Fibroblast of lung (primary cell): ENCODE measurements at regions not wholly inside any gene's neighbourhood (a gene's known extent, or its start where the extent isn't known, plus 50 kb on each side); places are given as distances from the start of the nearest gene placed in this dataset.

Experiments used
- DNase-seq, 2 donors: peaks; one replicate each; pipeline versions ENCODE4 v3.0.0 to v3.0.0-alpha.2; 2010; ENCODE audit warnings: low read depth in 2 of 2
- H2AFZ ChIP-seq: 2 replicates; pipeline ENCODE4 v1.5.1; 2012; ENCODE audit warnings: low read length, control low read depth, inconsistent platforms
- H3K27ac ChIP-seq: 2 replicates; pipeline ENCODE4 v1.5.1; 2011; ENCODE audit warnings: low read length, control low read depth; ENCODE audit not compliant: insufficient read depth
- H3K27me3 ChIP-seq: 2 replicates; pipeline ENCODE4 v1.5.1; 2011; ENCODE audit warnings: mild to moderate bottlenecking, low read length; ENCODE audit not compliant: control insufficient read depth, insufficient read depth
- H3K36me3 ChIP-seq: 2 replicates; pipeline ENCODE4 v1.5.1; 2011; ENCODE audit warnings: low read length; ENCODE audit not compliant: control insufficient read depth, insufficient read depth
- H3K4me1 ChIP-seq: 2 replicates; pipeline ENCODE4 v1.5.1; 2011; ENCODE audit warnings: low read length; ENCODE audit not compliant: control insufficient read depth, insufficient read depth; ENCODE audit errors: extremely low read depth
- H3K4me2 ChIP-seq: 2 replicates; pipeline ENCODE4 v1.5.1; 2011; ENCODE audit warnings: low read length, control low read depth; ENCODE audit not compliant: insufficient read depth; ENCODE audit errors: extremely low read depth
- H3K4me3 ChIP-seq, 4 experiments: fragments of 200-600 bp in 1 of 4; sonication (generic) in 1 of 4; replicated peaks in 1 of 4; 2 replicates each; pipeline ENCODE4 v1.5.1; 2011 to 2016; ENCODE audit warnings: low read length in 4 of 4, low read depth in 3 of 4, mild to moderate bottlenecking in 3 of 4, control low read depth in 2 of 4, inconsistent platforms in 1 of 4, mixed read lengths in 1 of 4; ENCODE audit not compliant: insufficient read depth in 1 of 4; ENCODE audit errors: control extremely low read depth in 1 of 4
- H3K79me2 ChIP-seq: 2 replicates; pipeline ENCODE4 v1.5.1; 2012; ENCODE audit warnings: mild to moderate bottlenecking, low read length, inconsistent platforms; ENCODE audit not compliant: control insufficient read depth, insufficient read depth
- H3K9ac ChIP-seq: 2 replicates; pipeline ENCODE4 v1.5.1; 2011; ENCODE audit warnings: mild to moderate bottlenecking, low read length, control low read depth; ENCODE audit not compliant: insufficient read depth
- H3K9me3 ChIP-seq: 2 replicates; pipeline ENCODE4 v1.5.1; 2012; ENCODE audit warnings: low read depth, low read length; ENCODE audit not compliant: control insufficient read depth, insufficient read depth
- H4K20me1 ChIP-seq: 2 replicates; pipeline ENCODE4 v1.5.1; 2011; ENCODE audit warnings: low read length; ENCODE audit not compliant: control insufficient read depth, insufficient read depth; ENCODE audit errors: extremely low read depth
- CTCF ChIP-seq, 2 donors: IDR thresholded peaks in 1 of 2; conservative IDR thresholded peaks in 1 of 2; 1 replicate in 1 of 2; 2 replicates in 1 of 2; pipeline ENCODE4 v1.5.1; 2011 to 2012; ENCODE audit warnings: low read length in 2 of 2, control low read depth in 1 of 2, inconsistent platforms in 1 of 2, low read depth in 1 of 2, mild to moderate bottlenecking in 1 of 2
- EZH2 ChIP-seq: IDR thresholded peaks from 2 replicates; pipeline ENCODE4 v1.5.1; 2012; ENCODE audit warnings: low read length, control low read depth, mild to moderate bottlenecking; ENCODE audit errors: missing control alignments

GRCh38 chr10:64054392-64054791 is 533.2 kb downstream of the REEP3 start:
- no peak overlapping the region for H2AFZ ChIP-seq
- no peaks in the 10 kb centered on the region for H4K20me1 ChIP-seq
- no peaks in the 10 kb centered on the region for H3K9me3 ChIP-seq
- DNase-seq = no peak
- no peak overlapping the region for H3K4me3 ChIP-seq
- H3K27ac ChIP-seq = no peak overlapping the region
- TF ChIP-seq CTCF (conservative IDR thresholded peaks at IDR 0.05 in 1 of 2, IDR thresholded peaks at IDR 0.05 in 1 of 2; ENCODE audit: low read depth in 1 of 2, low read length in 2 of 2) = no peak
- no peak for TF ChIP-seq EZH2
- H3K4me2 ChIP-seq = no peak overlapping the region
- no peaks in the 10 kb centered on the region for H3K4me1 ChIP-seq
- H3K79me2 ChIP-seq = no peaks in the 10 kb centered on the region
- H3K9ac ChIP-seq = no peak overlapping the region
- H3K27me3 ChIP-seq = no peaks in the 10 kb centered on the region
- no peaks in the 10 kb centered on the region for H3K36me3 ChIP-seq

- H3K9me3 ChIP-seq = no peaks in the 10 kb centered on the region
- DNase-seq = no peak
- TF ChIP-seq CTCF (conservative IDR thresholded peaks at IDR 0.05 in 1 of 2, IDR thresholded peaks at IDR 0.05 in 1 of 2; ENCODE audit: low read depth in 1 of 2, low read length in 2 of 2) (no peak), EZH2 (no peak)
Measured at GRCh38 chr10:64059884-64060283, 538.7 kb downstream of the REEP3 start.

GRCh38 chr10:64060389-64060788 is 539.2 kb downstream of the REEP3 start:
- Histone ChIP-seq H2AFZ (no peak overlapping the region), H3K36me3 (no peaks in the 10 kb centered on the region), H4K20me1 (peaks cover 2% of the 10 kb centered on the region), H3K9ac (no peak overlapping the region), H3K4me2 (no peak overlapping the region), H3K27ac (no peak overlapping the region), H3K79me2 (no peaks in the 10 kb centered on the region), H3K4me1 (no peaks in the 10 kb centered on the region), H3K9me3 (no peaks in the 10 kb centered on the region), H3K4me3 (no peak overlapping the region), H3K27me3 (no peaks in the 10 kb centered on the region)
- TF ChIP-seq EZH2 = no peak
- no peak for TF ChIP-seq CTCF (conservative IDR thresholded peaks at IDR 0.05 in 1 of 2, IDR thresholded peaks at IDR 0.05 in 1 of 2; ENCODE audit: low read depth in 1 of 2, low read length in 2 of 2)
- no peak for DNase-seq

More at GRCh38 chr10:64059884-64060283, 538.7 kb downstream of the REEP3 start:
- H3K27me3 ChIP-seq = no peaks in the 10 kb centered on the region
- no peaks in the 10 kb centered on the region for H3K36me3 ChIP-seq
- no peaks in the 10 kb centered on the region for H3K4me1 ChIP-seq
- no peak overlapping the region for H3K4me2 ChIP-seq
- H3K9ac ChIP-seq = no peak overlapping the region
- peaks cover 2% of the 10 kb centered on the region for H4K20me1 ChIP-seq
- H3K79me2 ChIP-seq = no peaks in the 10 kb centered on the region
- H3K4me3 ChIP-seq = no peak overlapping the region
- H2AFZ ChIP-seq = no peak overlapping the region
- H3K27ac ChIP-seq = no peak overlapping the region
